H1 (cell line): ENCODE measurements at regions not wholly inside any gene's neighbourhood (a gene's known extent, or its start where the extent isn't known, plus 50 kb on each side); places are given as distances from the start of the nearest gene placed in this dataset.

Source experiments
- CTCF ChIA-PET: fragments of 300-600 bp; sonication (Branson Sonifier 250); formaldehyde crosslinking; loops from one replicate; lab custom pipeline; 2021; ENCODE audit not compliant: partially characterized antibody; lab: Charles Lee
- POLR2A ChIA-PET: fragments of 300-600 bp; sonication (Branson Sonifier 250); formaldehyde crosslinking; loops from one replicate; lab custom pipeline; 2021; ENCODE audit warnings: inconsistent platforms; ENCODE audit not compliant: partially characterized antibody; lab: Charles Lee
- DNase-seq, 2 experiments: peaks; one replicate each; pipeline versions ENCODE4 v3.0.0 to v3.0.0-alpha.2; 2010 to 2022; ENCODE audit warnings: low spot score in 2 of 2, low read depth in 1 of 2, mixed read lengths in 1 of 2
- FAIRE-seq: peaks from 2 replicates; lab custom pipeline; 2011; peaks lifted over from hg19 to GRCh38; lab: Jason Lieb, UNC
- H2AFZ ChIP-seq: 2 replicates; pipeline ENCODE4 v1.8.1; 2012; ENCODE audit warnings: low read length, inconsistent platforms
- H2AK5ac ChIP-seq: 2 replicates; pipeline ENCODE4 v1.6.1; 2013; ENCODE audit warnings: low read depth, low read length
- H2BK120ac ChIP-seq: replicated peaks from 2 replicates; pipeline ENCODE3; 2013; ENCODE audit warnings: low read depth, low read length, inconsistent platforms
- H2BK12ac ChIP-seq: 2 replicates; pipeline ENCODE4 v1.6.1; 2013; ENCODE audit warnings: low read depth, low read length
- H2BK15ac ChIP-seq: 2 replicates; pipeline ENCODE4 v1.6.1; 2013; ENCODE audit warnings: low read length
- H2BK20ac ChIP-seq: 2 replicates; pipeline ENCODE4 v1.6.1; 2013; ENCODE audit warnings: low read length
- H2BK5ac ChIP-seq: 2 replicates; pipeline ENCODE4 v1.6.1; 2013; ENCODE audit warnings: low read depth, low read length
- H3K14ac ChIP-seq: 2 replicates; pipeline ENCODE4 v1.6.1; 2013; ENCODE audit warnings: inconsistent platforms; ENCODE audit not compliant: insufficient read length
- H3K18ac ChIP-seq: 2 replicates; pipeline ENCODE4 v1.6.1; 2013; ENCODE audit warnings: low read length; ENCODE audit errors: extremely low read depth
- H3K23ac ChIP-seq: 2 replicates; pipeline ENCODE4 v1.6.1; 2013; ENCODE audit warnings: inconsistent platforms; ENCODE audit not compliant: insufficient read length
- H3K23me2 ChIP-seq: 2 replicates; pipeline ENCODE4 v1.6.1; 2013; ENCODE audit warnings: low read depth, low read length
- H3K27ac ChIP-seq: 2 replicates; pipeline ENCODE4 v1.6.1; 2011; ENCODE audit warnings: low read depth, low read length, inconsistent platforms
- H3K27me3 ChIP-seq, 4 experiments: replicated peaks in 1 of 4; 1 replicate in 1 of 4; 2 replicates in 3 of 4; pipeline versions ENCODE4 v1.6.1 to v1.8.1; 2011 to 2013; ENCODE audit warnings: low read length in 3 of 4, mild to moderate bottlenecking in 3 of 4, inconsistent platforms in 2 of 4, mixed read lengths in 2 of 4, moderate library complexity in 1 of 4; ENCODE audit not compliant: control insufficient read depth in 3 of 4, insufficient read depth in 3 of 4; ENCODE audit errors: extremely low read depth in 1 of 4
- H3K36me3 ChIP-seq, 4 experiments: 2 replicates each; pipeline versions ENCODE4 v1.6.1 to v1.8.1; 2011 to 2013; ENCODE audit warnings: mild to moderate bottlenecking in 4 of 4, low read length in 3 of 4, moderate library complexity in 2 of 4, control low read depth in 1 of 4, inconsistent platforms in 1 of 4; ENCODE audit not compliant: insufficient read depth in 4 of 4, control insufficient read depth in 2 of 4
- H3K4ac ChIP-seq: replicated peaks from 2 replicates; pipeline ENCODE3; 2013; ENCODE audit warnings: low read length, low read depth, mixed read lengths, inconsistent platforms; ENCODE audit not compliant: insufficient read length
- H3K4me1 ChIP-seq, 4 experiments: replicated peaks in 1 of 4; 1 replicate in 1 of 4; 2 replicates in 3 of 4; pipeline versions ENCODE4 v1.6.1 to v1.8.1; 2011 to 2013; ENCODE audit warnings: low read length in 3 of 4, inconsistent platforms in 2 of 4, mixed read lengths in 1 of 4; ENCODE audit not compliant: insufficient read depth in 4 of 4, control insufficient read depth in 3 of 4
- H3K4me2 ChIP-seq, 2 experiments: 2 replicates each; pipeline versions ENCODE4 v1.6.1 to v1.8.1; 2011 to 2013; ENCODE audit warnings: low read depth in 2 of 2, low read length in 2 of 2, control low read depth in 1 of 2, inconsistent platforms in 1 of 2, mild to moderate bottlenecking in 1 of 2; ENCODE audit not compliant: insufficient read depth in 1 of 2
- H3K4me3 ChIP-seq, 4 experiments: fragments of 200-600, 300-600 bp in 1 of 4; sonication (generic), shearing (Covaris generic), sonication (Bioruptor Twin) in 1 of 4; 2 replicates each; pipeline versions ENCODE4 v1.5.1 to v1.8.1; 2011 to 2016; ENCODE audit warnings: low read length in 4 of 4, low read depth in 3 of 4, control low read depth in 2 of 4, inconsistent platforms in 2 of 4, mild to moderate bottlenecking in 2 of 4, mixed read lengths in 1 of 4, moderate library complexity in 1 of 4; ENCODE audit not compliant: insufficient read depth in 2 of 4; ENCODE audit errors: extremely low read depth in 1 of 4
- H3K56ac ChIP-seq: replicated peaks from 2 replicates; pipeline ENCODE3; 2013; ENCODE audit warnings: low read depth, mild to moderate bottlenecking, mixed read lengths, low read length, inconsistent platforms; ENCODE audit not compliant: insufficient read length
- H3K79me1 ChIP-seq: 2 replicates; pipeline ENCODE4 v1.6.1; 2013; ENCODE audit warnings: low read depth, low read length, control low read depth
- H3K79me2 ChIP-seq, 2 experiments: 2 replicates each; pipeline versions ENCODE4 v1.6.1 to v1.8.1; 2012 to 2013; ENCODE audit warnings: low read length in 2 of 2, mild to moderate bottlenecking in 2 of 2, inconsistent platforms in 1 of 2; ENCODE audit not compliant: insufficient read depth in 2 of 2, control insufficient read depth in 1 of 2
- H3K9ac ChIP-seq, 4 experiments: replicated peaks in 1 of 4; 1 replicate in 1 of 4; 2 replicates in 3 of 4; pipeline versions ENCODE4 v1.6.1 to v1.8.1; 2011 to 2013; ENCODE audit warnings: low read depth in 3 of 4, low read length in 3 of 4, control low read depth in 2 of 4, mild to moderate bottlenecking in 2 of 4, moderate library complexity in 2 of 4, inconsistent platforms in 1 of 4; ENCODE audit errors: extremely low read depth in 1 of 4
- H3K9me3 ChIP-seq, 2 experiments: 2 replicates each; pipeline versions ENCODE4 v1.6.1 to v1.8.1; 2012 to 2013; ENCODE audit warnings: mild to moderate bottlenecking in 2 of 2, moderate library complexity in 2 of 2, control low read depth in 1 of 2, inconsistent platforms in 1 of 2, low read depth in 1 of 2, low read length in 1 of 2, mixed read lengths in 1 of 2; ENCODE audit not compliant: insufficient read depth in 2 of 2
- H4K20me1 ChIP-seq, 2 experiments: replicated peaks in 1 of 2; 2 replicates each; pipeline versions ENCODE3 to v1.8.1; 2011 to 2013; ENCODE audit warnings: inconsistent platforms in 2 of 2, low read length in 2 of 2, mild to moderate bottlenecking in 1 of 2; ENCODE audit not compliant: insufficient read depth in 2 of 2, control insufficient read depth in 1 of 2
- H4K5ac ChIP-seq: 2 replicates; pipeline ENCODE4 v1.6.1; 2013; ENCODE audit warnings: low read length, low read depth, mixed read lengths, inconsistent platforms; ENCODE audit not compliant: insufficient read length
- H4K8ac ChIP-seq: 2 replicates; pipeline ENCODE4 v1.8.0; 2013; ENCODE audit warnings: mild to moderate bottlenecking, moderate library complexity, low read length, inconsistent platforms; ENCODE audit not compliant: insufficient read depth; ENCODE audit errors: extremely low read depth
- H4K91ac ChIP-seq: replicated peaks from 2 replicates; pipeline ENCODE3; 2013; ENCODE audit warnings: low read length, mixed read lengths, inconsistent platforms; ENCODE audit not compliant: insufficient read length
- WGBS, 2 experiments: shearing (Covaris generic) in 1 of 2; methylation state at CpG; one replicate each; pipeline versions ENCODE4 v1.1.6 to v1.1.7; 2013 to 2015; ENCODE audit warnings: low lambda C conversion rate in 2 of 2, mixed read lengths in 2 of 2, inconsistent platforms in 1 of 2, low coverage in 1 of 2, missing lambda C conversion rate in 1 of 2; ENCODE audit not compliant: insufficient replicate concordance in 2 of 2, insufficient coverage in 1 of 2, insufficient read length in 1 of 2; ENCODE audit errors: extremely low coverage in 1 of 2, missing lambda C conversion rate in 1 of 2; 5-methylcytosine and 5-hydroxymethylcytosine counted together
- TF ChIP-seq, protein P1 (sequence below), 3 experiments: IDR thresholded peaks; 1 replicate in 2 of 3; 2 replicates in 1 of 3; pipeline versions ENCODE4 v1.5.1 to v1.6.1; 2011; ENCODE audit warnings: low read length in 3 of 3, mild to moderate bottlenecking in 3 of 3, inconsistent platforms in 2 of 3, low read depth in 1 of 3, moderate library complexity in 1 of 3; ENCODE audit not compliant: insufficient read depth in 1 of 3; ENCODE audit errors: control extremely low read depth in 1 of 3

DNA sequence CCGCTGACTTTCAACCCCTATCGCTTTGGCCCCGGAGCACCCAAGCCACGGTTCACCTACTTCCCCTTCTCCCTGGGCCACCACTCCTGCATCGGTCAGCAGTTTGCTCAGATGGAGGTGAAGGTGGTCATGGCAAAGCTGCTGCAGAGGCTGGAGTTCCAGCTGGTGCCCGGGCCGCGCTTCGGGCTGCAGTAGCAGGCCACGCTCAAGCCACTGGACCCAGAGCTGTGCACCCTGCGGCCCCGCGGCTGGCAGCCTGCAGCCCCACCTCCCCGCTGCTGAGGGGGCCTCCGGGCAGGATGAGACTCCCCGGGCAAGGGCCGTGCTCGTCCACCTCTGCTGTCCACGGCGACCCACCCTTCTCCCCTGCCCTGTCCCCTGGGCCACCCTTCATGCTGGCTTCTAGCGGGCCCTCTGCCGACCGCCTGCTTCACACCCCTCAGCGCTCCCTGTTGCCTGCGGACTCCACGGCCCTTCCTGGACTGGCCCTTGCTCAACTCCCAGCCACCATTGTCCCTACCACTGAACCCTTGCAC is 92.2 kb upstream of the TRABD2B start:
- Histone ChIP-seq H3K9ac (no peak overlapping the region), H3K23ac (no peak overlapping the region), H3K14ac (no peak overlapping the region), H2BK12ac (no peak overlapping the region), H3K27me3 (peaks cover 0 to 4% (median 1%) of the 10 kb centered on the region in 4 experiments; a peak in 1 of 7 replicates), H3K9me3 (no peaks in the 10 kb centered on the region; a peak in 1 of 4 replicates), H2BK5ac (no peak overlapping the region), H3K23me2 (no peaks in the 10 kb centered on the region), H3K27ac (no peak overlapping the region), H2BK20ac (no peak overlapping the region), H3K4me1 (no peaks in the 10 kb centered on the region), H3K18ac (no peak overlapping the region), H2AFZ (no peak overlapping the region), H2BK15ac (no peak overlapping the region), H3K4me3 (no peak overlapping the region), H2AK5ac (no peak overlapping the region), H3K79me2 (no peaks in the 10 kb centered on the region), H2BK120ac (no peak overlapping the region), H4K91ac (no peak overlapping the region), H3K56ac (no peak overlapping the region), H4K8ac (no peak overlapping the region), H3K4me2 (no peak overlapping the region), H3K79me1 (no peaks in the 10 kb centered on the region), H4K5ac (no peak overlapping the region), H3K4ac (no peak overlapping the region), H3K36me3 (no peaks in the 10 kb centered on the region), H4K20me1 (no peaks in the 10 kb centered on the region)
- CTCF ChIA-PET: interaction anchor here (1.1 kb wide), 1 partner anchor 135 kb away, joined by 3 read pairs; no protein-coding TSS in a partner anchor
- FAIRE-seq (no peak), DNase-seq (no peak)
- 93% methylated on average over 15 of the region's 26 CpGs; no CpG with 5 or more reads in 1 of the 2 experiments for WGBS, 2 experiments
- POLR2A ChIA-PET: no interaction called here
- TF ChIP-seq, protein P1, sequence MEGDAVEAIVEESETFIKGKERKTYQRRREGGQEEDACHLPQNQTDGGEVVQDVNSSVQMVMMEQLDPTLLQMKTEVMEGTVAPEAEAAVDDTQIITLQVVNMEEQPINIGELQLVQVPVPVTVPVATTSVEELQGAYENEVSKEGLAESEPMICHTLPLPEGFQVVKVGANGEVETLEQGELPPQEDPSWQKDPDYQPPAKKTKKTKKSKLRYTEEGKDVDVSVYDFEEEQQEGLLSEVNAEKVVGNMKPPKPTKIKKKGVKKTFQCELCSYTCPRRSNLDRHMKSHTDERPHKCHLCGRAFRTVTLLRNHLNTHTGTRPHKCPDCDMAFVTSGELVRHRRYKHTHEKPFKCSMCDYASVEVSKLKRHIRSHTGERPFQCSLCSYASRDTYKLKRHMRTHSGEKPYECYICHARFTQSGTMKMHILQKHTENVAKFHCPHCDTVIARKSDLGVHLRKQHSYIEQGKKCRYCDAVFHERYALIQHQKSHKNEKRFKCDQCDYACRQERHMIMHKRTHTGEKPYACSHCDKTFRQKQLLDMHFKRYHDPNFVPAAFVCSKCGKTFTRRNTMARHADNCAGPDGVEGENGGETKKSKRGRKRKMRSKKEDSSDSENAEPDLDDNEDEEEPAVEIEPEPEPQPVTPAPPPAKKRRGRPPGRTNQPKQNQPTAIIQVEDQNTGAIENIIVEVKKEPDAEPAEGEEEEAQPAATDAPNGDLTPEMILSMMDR (IDR thresholded peaks at IDR 0.05; ENCODE audit: control extremely low read depth in 1 of 3, insufficient read depth in 1 of 3, low read depth in 1 of 3, low read length in 3 of 3): no peak
